ENCODE measurements at regions not wholly inside any gene's neighbourhood (a gene's known extent, or its start where the extent isn't known, plus 50 kb on each side); places are given as distances from the start of the nearest gene placed in this dataset.

DNA sequence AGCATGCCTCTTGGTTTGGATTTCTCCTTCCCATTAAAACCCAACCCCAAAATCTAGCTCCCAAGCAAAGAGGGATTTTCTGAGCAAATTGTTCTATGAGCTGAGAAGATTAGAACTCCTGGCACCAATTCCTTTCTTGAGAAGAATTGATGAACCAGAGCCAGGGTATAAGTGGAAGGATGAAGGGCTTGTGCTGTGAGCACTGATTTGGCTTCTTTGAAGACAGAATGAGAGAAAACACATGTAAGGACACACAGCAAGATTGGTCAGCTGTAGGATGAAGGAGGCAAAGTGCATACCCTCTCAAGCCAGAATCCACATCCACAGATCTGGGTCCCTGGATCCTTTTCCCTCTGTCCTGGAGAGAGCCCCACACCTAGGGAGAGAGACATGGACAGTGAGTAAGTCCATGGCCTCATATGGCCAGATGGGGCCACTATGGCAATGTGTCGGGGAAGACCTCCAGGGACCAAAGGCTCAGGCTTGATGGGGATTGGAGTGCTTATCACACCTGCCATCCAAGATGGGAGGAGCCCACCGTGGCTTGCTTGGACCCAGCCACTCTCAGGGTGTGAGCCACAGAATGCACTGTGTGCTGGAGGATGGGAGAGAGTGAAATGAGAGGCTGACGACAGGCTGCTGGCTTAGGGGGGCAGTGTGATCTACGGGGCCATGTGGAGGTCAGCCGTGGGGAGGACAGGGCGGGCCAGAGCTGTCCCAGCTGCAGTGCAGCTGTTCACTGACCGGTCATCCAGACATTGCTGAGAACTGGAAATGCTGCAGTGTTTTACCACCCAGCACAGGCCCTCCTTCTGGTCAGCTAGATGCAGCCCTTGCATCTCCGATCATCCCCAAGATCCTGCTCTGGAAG, 339.8 kb downstream of the CYP26B1 start:
- Histone ChIP-seq H3K9me3 (ENCODE audit: low read depth) (no peaks in the 10 kb centered on the region), H3K36me3 (no peaks in the 10 kb centered on the region), H3K27me3 (peaks cover 3% of the 10 kb centered on the region), H3K4me3 (no peak overlapping the region), H3K27ac (no peak overlapping the region), H3K4me1 (ENCODE audit: low read depth) (no peaks in the 10 kb centered on the region)
- TF ChIP-seq, protein P1, sequence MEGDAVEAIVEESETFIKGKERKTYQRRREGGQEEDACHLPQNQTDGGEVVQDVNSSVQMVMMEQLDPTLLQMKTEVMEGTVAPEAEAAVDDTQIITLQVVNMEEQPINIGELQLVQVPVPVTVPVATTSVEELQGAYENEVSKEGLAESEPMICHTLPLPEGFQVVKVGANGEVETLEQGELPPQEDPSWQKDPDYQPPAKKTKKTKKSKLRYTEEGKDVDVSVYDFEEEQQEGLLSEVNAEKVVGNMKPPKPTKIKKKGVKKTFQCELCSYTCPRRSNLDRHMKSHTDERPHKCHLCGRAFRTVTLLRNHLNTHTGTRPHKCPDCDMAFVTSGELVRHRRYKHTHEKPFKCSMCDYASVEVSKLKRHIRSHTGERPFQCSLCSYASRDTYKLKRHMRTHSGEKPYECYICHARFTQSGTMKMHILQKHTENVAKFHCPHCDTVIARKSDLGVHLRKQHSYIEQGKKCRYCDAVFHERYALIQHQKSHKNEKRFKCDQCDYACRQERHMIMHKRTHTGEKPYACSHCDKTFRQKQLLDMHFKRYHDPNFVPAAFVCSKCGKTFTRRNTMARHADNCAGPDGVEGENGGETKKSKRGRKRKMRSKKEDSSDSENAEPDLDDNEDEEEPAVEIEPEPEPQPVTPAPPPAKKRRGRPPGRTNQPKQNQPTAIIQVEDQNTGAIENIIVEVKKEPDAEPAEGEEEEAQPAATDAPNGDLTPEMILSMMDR (IDR thresholded peaks at IDR 0.05; ENCODE audit: low read depth, low read length) = no peak
- peak in 1 of 2 donors; percentile 59 for DNase-seq (ENCODE audit: low read depth in 1 of 2, low spot score in 1 of 2)

DNA sequence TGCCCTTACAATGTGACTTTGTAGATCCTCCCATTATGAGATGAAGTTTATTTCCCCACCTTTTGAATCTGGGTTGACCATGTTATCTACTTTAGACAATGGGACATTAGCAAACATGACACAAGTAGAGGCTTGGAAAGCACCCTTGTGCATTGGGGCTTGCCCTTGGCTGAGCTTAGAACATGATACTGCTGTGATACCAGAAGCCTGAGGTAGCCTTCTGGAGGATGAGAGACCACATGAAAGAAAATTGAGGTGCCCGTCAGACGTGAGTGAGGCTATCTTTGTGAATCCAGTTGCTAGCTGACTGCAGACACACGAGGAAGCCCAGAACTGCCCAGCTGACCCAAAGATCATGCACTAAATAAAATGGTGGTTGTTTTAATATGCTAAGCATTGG, 341.2 kb downstream of the CYP26B1 start:
- no peak for DNase-seq (ENCODE audit: low read depth in 1 of 2, low spot score in 1 of 2)
- Histone ChIP-seq H3K9me3 (ENCODE audit: low read depth) (no peaks in the 10 kb centered on the region), H3K4me3 (no peak overlapping the region), H3K36me3 (no peaks in the 10 kb centered on the region), H3K4me1 (ENCODE audit: low read depth) (no peaks in the 10 kb centered on the region), H3K27me3 (peaks cover 3% of the 10 kb centered on the region), H3K27ac (no peak overlapping the region)
- TF ChIP-seq, protein P1 (IDR thresholded peaks at IDR 0.05; ENCODE audit: low read depth, low read length) = no peak

DNA sequence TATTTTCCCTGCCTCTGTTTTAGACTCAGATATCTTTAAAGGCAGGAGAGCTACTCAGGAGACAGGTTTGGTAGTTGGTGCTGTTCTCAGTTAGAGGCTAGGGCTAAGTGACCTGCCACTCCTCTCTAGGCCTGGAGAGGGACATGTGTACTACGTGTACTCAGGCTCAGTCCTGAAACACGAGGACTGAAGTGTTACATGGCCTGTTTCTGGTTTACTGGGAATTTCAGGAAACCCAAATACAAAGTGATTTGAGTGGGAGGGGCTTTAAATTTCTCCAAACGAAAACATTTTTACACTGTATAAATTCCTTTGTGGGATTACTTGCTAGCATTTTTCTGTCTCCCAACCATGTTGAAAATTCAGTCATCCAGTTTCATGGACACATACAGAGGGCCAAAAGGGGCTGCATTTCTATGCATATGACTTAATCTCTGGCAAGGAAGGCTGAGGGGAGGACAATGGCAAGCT, 343.3 kb downstream of the CYP26B1 start:
- H3K9me3 ChIP-seq (ENCODE audit: low read depth) = no peaks in the 10 kb centered on the region
- TF ChIP-seq, protein P1 (IDR thresholded peaks at IDR 0.05; ENCODE audit: low read depth, low read length) = peak; percentile 11
- no peaks in the 10 kb centered on the region for H3K4me1 ChIP-seq (ENCODE audit: low read depth)
- DNase-seq (ENCODE audit: low read depth in 1 of 2, low spot score in 1 of 2) = peak in 1 of 2 donors; percentile 57
- H3K27ac ChIP-seq = no peak overlapping the region
- peaks cover 3% of the 10 kb centered on the region for H3K27me3 ChIP-seq
- no peak overlapping the region for H3K4me3 ChIP-seq
- H3K36me3 ChIP-seq = no peaks in the 10 kb centered on the region

- TF ChIP-seq, protein P1 (IDR thresholded peaks at IDR 0.05; ENCODE audit: low read depth, low read length) = no peak
- Histone ChIP-seq H3K27me3 (peaks cover 3% of the 10 kb centered on the region), H3K9me3 (ENCODE audit: low read depth) (no peaks in the 10 kb centered on the region), H3K4me3 (no peak overlapping the region), H3K4me1 (ENCODE audit: low read depth) (no peaks in the 10 kb centered on the region), H3K27ac (no peak overlapping the region), H3K36me3 (no peaks in the 10 kb centered on the region)
- no peak for DNase-seq (ENCODE audit: low read depth in 1 of 2, low spot score in 1 of 2)
Observed at GRCh38 chr2:71803398-71803797, 344.3 kb downstream of the CYP26B1 start.

GRCh38 chr2:71802556-71802955, 345.1 kb downstream of the CYP26B1 start:
- DNase-seq (ENCODE audit: low read depth in 1 of 2, low spot score in 1 of 2) = no peak
- no peaks in the 10 kb centered on the region for H3K36me3 ChIP-seq
- H3K27ac ChIP-seq = no peak overlapping the region
- TF ChIP-seq, protein P1 (IDR thresholded peaks at IDR 0.05; ENCODE audit: low read depth, low read length) = no peak
- H3K4me1 ChIP-seq (ENCODE audit: low read depth) = peaks cover 3% of the 10 kb centered on the region
- H3K27me3 ChIP-seq = peaks cover 3% of the 10 kb centered on the region
- H3K4me3 ChIP-seq = no peak overlapping the region
- H3K9me3 ChIP-seq (ENCODE audit: low read depth) = no peaks in the 10 kb centered on the region
